ENCODE measurements at regions not wholly inside any gene's neighbourhood (a gene's known extent, or its start where the extent isn't known, plus 50 kb on each side); places are given as distances from the start of the nearest gene placed in this dataset.

- no peaks in the 10 kb centered on the region for H3K36me3 ChIP-seq (ENCODE audit: insufficient read depth, low read length, poor library complexity, severe bottlenecking)
- H3K9me3 ChIP-seq (ENCODE audit: low read depth, low read length, poor library complexity, severe bottlenecking): no peaks in the 10 kb centered on the region
- TF ChIP-seq EZH2 (IDR thresholded peaks at IDR 0.05; ENCODE audit: borderline replicate concordance, low read depth, low read length, poor library complexity, severe bottlenecking) (no peak), CTCF (conservative IDR thresholded peaks at IDR 0.05; ENCODE audit: low read depth, low read length) (no peak)
- ChIA-PET POLR2A (ENCODE audit: low non-redundant PET) (no interaction called here), CTCF (no interaction called here)
- no peaks in the 10 kb centered on the region for H3K27me3 ChIP-seq (replicated peaks; ENCODE audit: insufficient read depth, low read depth, low read length, poor library complexity)
- H3K27ac ChIP-seq (ENCODE audit: low read depth, low read length, poor library complexity, severe bottlenecking): no peak overlapping the region
- no peak for DNase-seq (ENCODE audit: low spot score)
- no peak overlapping the region for H3K4me3 ChIP-seq (ENCODE audit: low read depth, low read length, poor library complexity, severe bottlenecking)
- intact Hi-C loops (cut with micrococcal nuclease; ENCODE audit: unreplicated experiment): no loop called here
- H3K4me1 ChIP-seq (ENCODE audit: insufficient read depth, low read length, poor library complexity, severe bottlenecking): no peaks in the 10 kb centered on the region
- BruUV-seq (replicated peaks): no TSS peak
These were observed 1035.6 kb downstream of the PCDH17 start for GRCh38 chr13:58667096-58667495.

GRCh38 chr13:58680115-58680514 lies 1048.6 kb downstream of the PCDH17 start:
- ChIA-PET CTCF (no interaction called here), POLR2A (ENCODE audit: low non-redundant PET) (no interaction called here)
- no peak overlapping the region for H3K4me3 ChIP-seq (ENCODE audit: low read depth, low read length, poor library complexity, severe bottlenecking)
- H3K27me3 ChIP-seq (replicated peaks; ENCODE audit: insufficient read depth, low read depth, low read length, poor library complexity): no peaks in the 10 kb centered on the region
- BruUV-seq (replicated peaks): no TSS peak
- H3K36me3 ChIP-seq (ENCODE audit: insufficient read depth, low read length, poor library complexity, severe bottlenecking): no peaks in the 10 kb centered on the region
- no peak for TF ChIP-seq EZH2 (IDR thresholded peaks at IDR 0.05; ENCODE audit: borderline replicate concordance, low read depth, low read length, poor library complexity, severe bottlenecking)
- no peak for TF ChIP-seq CTCF (conservative IDR thresholded peaks at IDR 0.05; ENCODE audit: low read depth, low read length)
- no peak overlapping the region for H3K27ac ChIP-seq (ENCODE audit: low read depth, low read length, poor library complexity, severe bottlenecking)
- intact Hi-C loops (cut with micrococcal nuclease; ENCODE audit: unreplicated experiment): no loop called here
- no peaks in the 10 kb centered on the region for H3K9me3 ChIP-seq (ENCODE audit: low read depth, low read length, poor library complexity, severe bottlenecking)
- no peaks in the 10 kb centered on the region for H3K4me1 ChIP-seq (ENCODE audit: insufficient read depth, low read length, poor library complexity, severe bottlenecking)
- no peak for DNase-seq (ENCODE audit: low spot score)

GRCh38 chr13:58682616-58683015 lies 1051.1 kb downstream of the PCDH17 start:
- ChIA-PET CTCF (no interaction called here), POLR2A (ENCODE audit: low non-redundant PET) (no interaction called here)
- no peak for DNase-seq (ENCODE audit: low spot score)
- H3K9me3 ChIP-seq (ENCODE audit: low read depth, low read length, poor library complexity, severe bottlenecking): no peaks in the 10 kb centered on the region
- no peak for TF ChIP-seq CTCF (conservative IDR thresholded peaks at IDR 0.05; ENCODE audit: low read depth, low read length)
- no peak for TF ChIP-seq EZH2 (IDR thresholded peaks at IDR 0.05; ENCODE audit: borderline replicate concordance, low read depth, low read length, poor library complexity, severe bottlenecking)
- BruUV-seq (replicated peaks): no TSS peak
- no peak overlapping the region for H3K27ac ChIP-seq (ENCODE audit: low read depth, low read length, poor library complexity, severe bottlenecking)
- H3K4me1 ChIP-seq (ENCODE audit: insufficient read depth, low read length, poor library complexity, severe bottlenecking): no peaks in the 10 kb centered on the region
- H3K27me3 ChIP-seq (replicated peaks; ENCODE audit: insufficient read depth, low read depth, low read length, poor library complexity): no peaks in the 10 kb centered on the region
- H3K4me3 ChIP-seq (ENCODE audit: low read depth, low read length, poor library complexity, severe bottlenecking): no peak overlapping the region
- no peaks in the 10 kb centered on the region for H3K36me3 ChIP-seq (ENCODE audit: insufficient read depth, low read length, poor library complexity, severe bottlenecking)
- intact Hi-C loops (cut with micrococcal nuclease; ENCODE audit: unreplicated experiment): no loop called here

All from A673 (cell line).